HFFc6 (cell line): ENCODE measurements at regions not wholly inside any gene's neighbourhood (a gene's known extent, or its start where the extent isn't known, plus 50 kb on each side); places are given as distances from the start of the nearest gene placed in this dataset.

ENCODE experiments used
- DNase-seq: peaks from one replicate; pipeline ENCODE4 v3.0.0-alpha.2; 2018
- H3K27ac Mint-ChIP-seq: 2 replicates; pipeline ENCODE4 v1.8.0; 2020; ENCODE audit warnings: mild to moderate bottlenecking, mixed read lengths
- H3K27me3 Mint-ChIP-seq: 2 replicates; pipeline ENCODE4 v1.8.0; 2021; ENCODE audit warnings: mild to moderate bottlenecking, moderate library complexity, mixed read lengths; ENCODE audit not compliant: insufficient read depth
- H3K36me3 Mint-ChIP-seq: 2 replicates; pipeline ENCODE4 v1.8.0; 2021; ENCODE audit warnings: low read depth, mixed read lengths
- H3K4me1 Mint-ChIP-seq: 2 replicates; pipeline ENCODE4 v1.8.0; 2020; ENCODE audit warnings: low read depth, mixed read lengths
- H3K4me3 Mint-ChIP-seq: 2 replicates; pipeline ENCODE4 v1.8.0; 2020; ENCODE audit warnings: mild to moderate bottlenecking, moderate library complexity, mixed read lengths
- H3K9me3 Mint-ChIP-seq: 2 replicates; pipeline ENCODE4 v1.8.0; 2020; ENCODE audit warnings: mild to moderate bottlenecking, mixed read lengths
- TF ChIP-seq, protein P1 (sequence below): fragments of 200-600 bp; sonication (generic); IDR thresholded peaks from 2 replicates; pipeline ENCODE4 v1.5.0; 2021; ENCODE audit warnings: antibody characterized with exemption, mild to moderate bottlenecking

DNA sequence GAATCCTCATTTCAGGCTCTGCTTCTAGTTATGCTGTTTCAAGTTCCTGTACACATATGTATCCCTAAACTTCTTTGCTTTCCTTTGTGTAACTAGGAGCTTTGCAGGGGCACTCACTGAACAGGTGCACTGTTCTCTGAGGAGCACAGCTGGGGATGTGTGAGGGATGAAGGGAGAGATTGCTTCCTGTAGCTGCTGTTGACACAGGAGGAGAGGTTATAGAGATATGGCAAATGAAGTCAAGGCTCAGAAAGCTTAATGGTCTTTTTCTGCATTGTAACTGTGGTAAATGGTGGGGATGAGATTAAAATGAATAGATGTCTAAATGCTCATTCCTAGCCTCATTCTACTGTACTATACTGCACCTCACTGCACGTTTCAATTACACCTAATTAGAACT is 454.3 kb downstream of the BTBD3 start:
- Mint-ChIP-seq H3K9me3 (peaks cover 40% of the 10 kb centered on the region), H3K4me3 (no peak overlapping the region), H3K27me3 (peaks cover 2% of the 10 kb centered on the region; the same call in 1 of the 2 replicates), H3K27ac (no peak overlapping the region), H3K36me3 (no peaks in the 10 kb centered on the region), H3K4me1 (no peaks in the 10 kb centered on the region)
- no peak for DNase-seq
- TF ChIP-seq, protein P1, sequence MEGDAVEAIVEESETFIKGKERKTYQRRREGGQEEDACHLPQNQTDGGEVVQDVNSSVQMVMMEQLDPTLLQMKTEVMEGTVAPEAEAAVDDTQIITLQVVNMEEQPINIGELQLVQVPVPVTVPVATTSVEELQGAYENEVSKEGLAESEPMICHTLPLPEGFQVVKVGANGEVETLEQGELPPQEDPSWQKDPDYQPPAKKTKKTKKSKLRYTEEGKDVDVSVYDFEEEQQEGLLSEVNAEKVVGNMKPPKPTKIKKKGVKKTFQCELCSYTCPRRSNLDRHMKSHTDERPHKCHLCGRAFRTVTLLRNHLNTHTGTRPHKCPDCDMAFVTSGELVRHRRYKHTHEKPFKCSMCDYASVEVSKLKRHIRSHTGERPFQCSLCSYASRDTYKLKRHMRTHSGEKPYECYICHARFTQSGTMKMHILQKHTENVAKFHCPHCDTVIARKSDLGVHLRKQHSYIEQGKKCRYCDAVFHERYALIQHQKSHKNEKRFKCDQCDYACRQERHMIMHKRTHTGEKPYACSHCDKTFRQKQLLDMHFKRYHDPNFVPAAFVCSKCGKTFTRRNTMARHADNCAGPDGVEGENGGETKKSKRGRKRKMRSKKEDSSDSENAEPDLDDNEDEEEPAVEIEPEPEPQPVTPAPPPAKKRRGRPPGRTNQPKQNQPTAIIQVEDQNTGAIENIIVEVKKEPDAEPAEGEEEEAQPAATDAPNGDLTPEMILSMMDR: no peak

DNA sequence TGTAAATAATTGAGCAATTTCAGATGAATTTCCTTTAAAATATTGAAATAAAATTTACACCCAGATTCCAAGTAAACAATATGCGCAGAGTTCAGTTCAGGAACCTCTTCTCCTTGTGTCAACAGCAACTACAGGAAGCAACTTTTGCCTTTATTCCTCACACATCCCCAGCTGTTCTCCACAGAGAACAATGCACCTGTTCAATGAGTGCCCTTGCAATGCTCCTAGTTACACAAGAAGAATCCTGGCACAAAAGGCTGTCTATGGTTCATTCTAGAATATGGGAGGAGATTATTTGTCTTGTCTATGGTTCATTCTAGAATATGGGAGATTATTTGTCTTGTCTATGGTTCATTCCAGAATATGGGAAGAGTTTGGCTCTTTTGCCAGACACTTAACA is 454.9 kb downstream of the BTBD3 start:
- peaks cover 42% of the 10 kb centered on the region for H3K9me3 Mint-ChIP-seq
- no peak overlapping the region for H3K4me3 Mint-ChIP-seq
- H3K27ac Mint-ChIP-seq: no peak overlapping the region
- no peak for DNase-seq
- H3K27me3 Mint-ChIP-seq: peaks cover 2% of the 10 kb centered on the region; the same call in 1 of the 2 replicates
- no peaks in the 10 kb centered on the region for H3K36me3 Mint-ChIP-seq
- TF ChIP-seq, protein P1: no peak
- no peaks in the 10 kb centered on the region for H3K4me1 Mint-ChIP-seq

DNA sequence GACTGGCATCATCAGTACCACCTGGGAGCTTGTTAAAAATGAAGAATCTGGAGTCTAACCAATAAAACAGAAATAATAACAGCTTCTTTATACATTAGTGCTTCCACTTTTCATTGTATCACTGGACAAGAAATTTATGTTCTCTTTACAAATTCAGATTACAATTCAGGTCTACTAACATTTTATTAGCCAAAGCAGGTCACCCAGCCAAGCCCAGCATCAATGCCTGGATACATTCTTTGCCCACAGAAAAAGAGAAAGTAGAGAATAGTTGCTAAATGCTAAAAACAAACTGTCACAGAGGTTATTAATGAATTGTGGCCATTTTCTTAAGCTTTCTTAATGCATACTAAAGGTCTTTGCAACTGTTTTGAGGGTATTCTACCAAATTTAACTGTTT is 458.3 kb downstream of the BTBD3 start:
- Mint-ChIP-seq H3K4me1 (no peaks in the 10 kb centered on the region), H3K9me3 (peaks cover 61% of the 10 kb centered on the region), H3K27ac (no peak overlapping the region), H3K36me3 (peaks cover 6% of the 10 kb centered on the region; the same call in 1 of the 2 replicates), H3K4me3 (no peak overlapping the region), H3K27me3 (peaks cover 3% of the 10 kb centered on the region; the same call in 1 of the 2 replicates)
- TF ChIP-seq, protein P1: no peak
- no peak for DNase-seq

DNA sequence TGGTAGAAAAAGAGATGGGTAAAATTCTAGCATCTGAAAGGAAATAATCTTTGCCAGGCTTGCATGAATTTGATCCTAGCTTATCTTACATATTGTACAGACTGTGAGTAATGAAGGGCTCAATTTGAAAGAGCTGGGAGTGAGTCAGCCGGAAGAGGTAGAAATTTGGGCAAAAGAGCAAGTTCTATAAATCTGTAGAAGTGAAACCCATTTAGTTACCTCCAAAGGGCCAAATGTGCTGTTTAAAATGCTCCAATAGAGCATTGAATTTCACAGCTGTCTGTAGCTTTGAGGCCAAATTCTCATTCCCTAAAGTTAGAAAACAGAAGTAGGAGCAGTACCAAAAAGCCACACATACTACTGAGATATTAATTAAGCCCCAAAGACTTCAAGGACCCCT is 466.1 kb downstream of the BTBD3 start:
- no peak for DNase-seq
- Mint-ChIP-seq H3K36me3 (peaks cover 6% of the 10 kb centered on the region; the same call in 1 of the 2 replicates), H3K4me1 (no peaks in the 10 kb centered on the region), H3K4me3 (no peak overlapping the region), H3K9me3 (peaks cover 48% of the 10 kb centered on the region), H3K27ac (no peak overlapping the region), H3K27me3 (peaks cover 2% of the 10 kb centered on the region; the same call in 1 of the 2 replicates)
- TF ChIP-seq, protein P1: no peak

DNA sequence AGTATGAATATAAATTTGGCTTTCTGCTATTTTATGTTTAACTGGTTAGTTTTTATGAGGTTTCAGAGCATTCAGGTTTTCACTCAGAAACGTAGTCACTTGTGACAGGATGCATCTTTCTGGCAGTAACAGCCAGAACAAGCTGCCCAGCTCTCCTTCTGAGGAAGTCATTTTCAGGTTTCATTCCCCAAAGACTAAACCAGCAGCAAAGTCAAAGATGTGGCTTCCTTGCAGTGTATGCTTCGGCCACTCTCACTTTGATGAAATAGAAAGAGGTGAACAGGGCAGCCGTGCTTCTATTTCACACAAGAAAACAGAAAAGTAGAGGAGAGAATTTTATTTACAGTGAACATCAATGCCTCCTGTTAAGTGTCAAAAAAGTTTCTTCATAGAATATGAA is 469.1 kb downstream of the BTBD3 start:
- 0 out of 2 replicates have a peak, but pooled peaks cover 3% of the 10 kb centered on the region for H3K36me3 Mint-ChIP-seq

More for the DNA sequence above, 469.1 kb downstream of the BTBD3 start:
- H3K4me1 Mint-ChIP-seq: no peaks in the 10 kb centered on the region
- TF ChIP-seq, protein P1: no peak
- DNase-seq: no peak
- H3K4me3 Mint-ChIP-seq: no peak overlapping the region
- H3K27ac Mint-ChIP-seq: no peak overlapping the region
- no peaks in the 10 kb centered on the region for H3K27me3 Mint-ChIP-seq
- peaks cover 37% of the 10 kb centered on the region for H3K9me3 Mint-ChIP-seq
